CD14-positive monocyte (primary cell): ENCODE measurements at regions not wholly inside any gene's neighbourhood (a gene's known extent, or its start where the extent isn't known, plus 50 kb on each side); places are given as distances from the start of the nearest gene placed in this dataset.

Experiments used
- DNase-seq, 3 donors: peaks; one replicate each; pipeline ENCODE4 v3.0.0-alpha.2; 2011 to 2022
- H2AFZ ChIP-seq: 2 replicates; pipeline ENCODE4 v1.6.0; 2012; ENCODE audit warnings: mild to moderate bottlenecking, low read depth, low read length, inconsistent platforms; ENCODE audit not compliant: insufficient read depth, poor library complexity, severe bottlenecking
- H3K27ac ChIP-seq, 2 donors: 1 replicate in 1 of 2; 2 replicates in 1 of 2; pipeline ENCODE4 v1.5.1; 2012 to 2013; ENCODE audit warnings: low read length in 2 of 2, control low read depth in 1 of 2, inconsistent platforms in 1 of 2, low read depth in 1 of 2, mild to moderate bottlenecking in 1 of 2
- H3K27me3 ChIP-seq, 2 donors: one replicate each; pipeline versions ENCODE4 v1.6.0 to v1.6.1; 2011 to 2013; ENCODE audit warnings: low read length in 2 of 2; ENCODE audit not compliant: control insufficient read depth in 2 of 2, insufficient read depth in 2 of 2
- H3K36me3 ChIP-seq, 2 donors: replicated peaks in 1 of 2; 1 replicate in 1 of 2; 2 replicates in 1 of 2; pipeline versions ENCODE4 v1.5.1 to v1.6.1; 2012 to 2013; ENCODE audit warnings: low read length in 2 of 2, control low read depth in 1 of 2, inconsistent platforms in 1 of 2, mild to moderate bottlenecking in 1 of 2; ENCODE audit not compliant: insufficient read depth in 2 of 2, control insufficient read depth in 1 of 2
- H3K4me1 ChIP-seq, 2 donors: 1 replicate in 1 of 2; 2 replicates in 1 of 2; pipeline versions ENCODE4 v1.5.1 to v1.6.1; 2012 to 2013; ENCODE audit warnings: low read length in 2 of 2, control low read depth in 1 of 2, inconsistent platforms in 1 of 2, mild to moderate bottlenecking in 1 of 2, moderate library complexity in 1 of 2; ENCODE audit not compliant: insufficient read depth in 2 of 2, control insufficient read depth in 1 of 2
- H3K4me2 ChIP-seq: replicated peaks from 2 replicates; pipeline ENCODE3; 2012; ENCODE audit warnings: low read length, moderate library complexity, mild to moderate bottlenecking; ENCODE audit not compliant: poor library complexity, severe bottlenecking; ENCODE audit errors: extremely low read depth
- H3K4me3 ChIP-seq, 3 experiments: fragments of 200-600 bp in 1 of 3; sonication (generic) in 1 of 3; replicated peaks in 1 of 3; 1 replicate in 2 of 3; 2 replicates in 1 of 3; pipeline ENCODE4 v1.5.1; 2011 to 2013; ENCODE audit warnings: low read length in 3 of 3, mild to moderate bottlenecking in 3 of 3, control low read depth in 2 of 3, low read depth in 2 of 3, inconsistent platforms in 1 of 3, moderate library complexity in 1 of 3
- H3K79me2 ChIP-seq: 2 replicates; pipeline ENCODE4 v1.6.0; 2012; ENCODE audit warnings: mild to moderate bottlenecking, control low read depth, inconsistent platforms, low read length, moderate library complexity; ENCODE audit not compliant: insufficient read depth
- H3K9ac ChIP-seq: 2 replicates; pipeline ENCODE4 v1.6.0; 2017; ENCODE audit warnings: low read length, mild to moderate bottlenecking; ENCODE audit not compliant: insufficient read depth, poor library complexity, severe bottlenecking
- H3K9me3 ChIP-seq, 2 donors: replicated peaks in 1 of 2; 1 replicate in 1 of 2; 2 replicates in 1 of 2; pipeline versions ENCODE4 v1.5.1 to v1.6.1; 2012 to 2013; ENCODE audit warnings: low read length in 2 of 2, control low read depth in 1 of 2; ENCODE audit not compliant: control insufficient read depth in 1 of 2, insufficient read depth in 1 of 2
- H4K20me1 ChIP-seq: 2 replicates; pipeline ENCODE4 v1.6.0; 2012; ENCODE audit warnings: mild to moderate bottlenecking, low read length, control low read depth, moderate library complexity; ENCODE audit not compliant: insufficient read depth
- H3K27ac Mint-ChIP-seq, 7 donors: one replicate each; pipeline ENCODE4 v1.8.0; 2020; ENCODE audit warnings: mild to moderate bottlenecking in 7 of 7, mixed read lengths in 7 of 7, moderate library complexity in 6 of 7, inconsistent platforms in 2 of 7
- H3K27me3 Mint-ChIP-seq, 3 donors: one replicate each; pipeline ENCODE4 v1.8.0; 2021 to 2022; ENCODE audit warnings: low read depth in 3 of 3, mild to moderate bottlenecking in 3 of 3, mixed read lengths in 3 of 3, moderate library complexity in 3 of 3, inconsistent platforms in 1 of 3
- H3K36me3 Mint-ChIP-seq, 2 donors: one replicate each; pipeline ENCODE4 v1.8.0; 2020; ENCODE audit warnings: mixed read lengths in 2 of 2, inconsistent platforms in 1 of 2, mild to moderate bottlenecking in 1 of 2
- H3K4me1 Mint-ChIP-seq: one replicate; pipeline ENCODE4 v1.8.0; 2020; ENCODE audit warnings: mild to moderate bottlenecking, mixed read lengths
- H3K4me3 Mint-ChIP-seq, 2 donors: one replicate each; pipeline ENCODE4 v1.8.0; 2020; ENCODE audit warnings: mild to moderate bottlenecking in 2 of 2, mixed read lengths in 2 of 2, moderate library complexity in 1 of 2
- H3K9me3 Mint-ChIP-seq, 7 donors: one replicate each; pipeline ENCODE4 v1.8.0; 2020 to 2022; ENCODE audit warnings: mixed read lengths in 7 of 7, mild to moderate bottlenecking in 6 of 7, moderate library complexity in 6 of 7, inconsistent platforms in 2 of 7
- WGBS: methylation state at CpG from one replicate; pipeline ENCODE4 v1.1.5; 2013; ENCODE audit warnings: missing lambda C conversion rate; ENCODE audit not compliant: insufficient coverage; 5-methylcytosine and 5-hydroxymethylcytosine counted together
- intact Hi-C, 2 donors: fragments of 100-400 bp; cut with micrococcal nuclease; formaldehyde crosslinking; loops; one replicate each; pipeline versions ENCODE4 v1.15.0 to v1.15.1; 2023
- TF ChIP-seq, protein P1 (sequence below): fragments of 200-600 bp; IDR thresholded peaks from one replicate; pipeline ENCODE4 v1.8.0; 2022; ENCODE audit warnings: antibody characterized with exemption, mild to moderate bottlenecking

DNA sequence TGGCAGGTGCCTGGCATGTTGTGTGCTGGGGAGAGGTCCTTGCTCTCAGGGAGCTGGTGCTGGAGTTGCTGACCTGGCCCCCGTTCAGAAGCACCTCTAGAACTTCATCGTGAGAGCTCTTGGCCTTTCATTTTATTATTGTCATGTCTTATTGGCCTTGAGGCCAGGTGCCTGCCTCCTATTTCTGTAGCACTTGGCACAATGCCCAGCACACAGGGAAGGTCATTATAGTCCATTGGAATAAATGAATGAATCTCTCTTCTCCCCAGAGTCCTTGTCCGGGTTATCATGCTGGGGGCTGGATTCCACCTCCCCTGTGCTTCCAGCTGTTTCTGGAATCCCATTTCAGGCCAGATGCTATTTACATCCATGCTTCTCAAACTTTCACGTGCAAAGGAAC lies 169.2 kb downstream of the HAPSTR1 start:
- no peak overlapping the region for H2AFZ ChIP-seq
- no peaks in the 10 kb centered on the region for H3K9me3 ChIP-seq
- no peak overlapping the region for H3K4me2 ChIP-seq
- H4K20me1 ChIP-seq, result no peaks in the 10 kb centered on the region
- Mint-ChIP-seq H3K27ac (no peak overlapping the region), H3K36me3 (no peaks in the 10 kb centered on the region), H3K9me3 (peaks cover 0 to 1% (median 0%) of the 10 kb centered on the region in 7 donors), H3K27me3 (peaks cover 7 to 15% (median 15%) of the 10 kb centered on the region in 3 donors), H3K4me3 (no peak overlapping the region), H3K4me1 (peaks cover 10% of the 10 kb centered on the region)
- DNase-seq, result no peak
- no peaks in the 10 kb centered on the region for H3K36me3 ChIP-seq
- H3K27me3 ChIP-seq, result peaks cover 0 to 1% of the 10 kb centered on the region in 2 donors
- no peak overlapping the region for H3K27ac ChIP-seq
- TF ChIP-seq, protein P1, sequence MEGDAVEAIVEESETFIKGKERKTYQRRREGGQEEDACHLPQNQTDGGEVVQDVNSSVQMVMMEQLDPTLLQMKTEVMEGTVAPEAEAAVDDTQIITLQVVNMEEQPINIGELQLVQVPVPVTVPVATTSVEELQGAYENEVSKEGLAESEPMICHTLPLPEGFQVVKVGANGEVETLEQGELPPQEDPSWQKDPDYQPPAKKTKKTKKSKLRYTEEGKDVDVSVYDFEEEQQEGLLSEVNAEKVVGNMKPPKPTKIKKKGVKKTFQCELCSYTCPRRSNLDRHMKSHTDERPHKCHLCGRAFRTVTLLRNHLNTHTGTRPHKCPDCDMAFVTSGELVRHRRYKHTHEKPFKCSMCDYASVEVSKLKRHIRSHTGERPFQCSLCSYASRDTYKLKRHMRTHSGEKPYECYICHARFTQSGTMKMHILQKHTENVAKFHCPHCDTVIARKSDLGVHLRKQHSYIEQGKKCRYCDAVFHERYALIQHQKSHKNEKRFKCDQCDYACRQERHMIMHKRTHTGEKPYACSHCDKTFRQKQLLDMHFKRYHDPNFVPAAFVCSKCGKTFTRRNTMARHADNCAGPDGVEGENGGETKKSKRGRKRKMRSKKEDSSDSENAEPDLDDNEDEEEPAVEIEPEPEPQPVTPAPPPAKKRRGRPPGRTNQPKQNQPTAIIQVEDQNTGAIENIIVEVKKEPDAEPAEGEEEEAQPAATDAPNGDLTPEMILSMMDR, result no peak
- H3K4me3 ChIP-seq, result no peak overlapping the region
- H3K4me1 ChIP-seq, result no peaks in the 10 kb centered on the region
- no peak overlapping the region for H3K9ac ChIP-seq
- intact Hi-C loops, result no loop called here
- no peaks in the 10 kb centered on the region for H3K79me2 ChIP-seq
- WGBS, result 93% methylated on average over 4 of the region's 4 CpGs

DNA sequence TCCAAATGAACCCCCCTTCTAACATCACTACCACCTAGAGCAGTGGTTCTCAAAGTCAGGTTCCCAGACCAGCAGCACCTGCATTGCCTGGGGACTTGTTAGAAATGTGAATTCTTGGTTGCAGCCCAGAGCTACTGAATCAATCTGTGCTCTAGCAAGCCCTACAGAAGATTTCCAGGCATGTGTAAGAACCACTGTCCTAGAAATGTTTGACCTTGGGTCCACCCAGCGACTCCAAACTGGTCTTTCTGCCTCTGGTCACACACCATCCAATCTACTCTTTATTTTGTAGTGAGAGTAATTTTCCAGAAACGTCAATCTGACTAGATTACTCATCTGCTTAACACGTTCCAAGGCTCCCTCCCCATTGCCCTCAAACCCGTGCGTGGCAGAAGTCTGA lies 169.9 kb downstream of the HAPSTR1 start:
- Histone ChIP-seq H4K20me1 (no peaks in the 10 kb centered on the region), H3K36me3 (no peaks in the 10 kb centered on the region), H3K79me2 (no peaks in the 10 kb centered on the region), H3K4me1 (no peaks in the 10 kb centered on the region), H3K4me3 (no peak overlapping the region), H3K9ac (no peak overlapping the region), H3K9me3 (no peaks in the 10 kb centered on the region), H2AFZ (no peak overlapping the region), H3K27ac (no peak overlapping the region), H3K27me3 (peaks cover 0 to 3% of the 10 kb centered on the region in 2 donors), H3K4me2 (no peak overlapping the region)
- peaks cover 7 to 15% (median 14%) of the 10 kb centered on the region in 3 donors for H3K27me3 Mint-ChIP-seq
- no peak for DNase-seq
- intact Hi-C loops, result no loop called here
- no peaks in the 10 kb centered on the region for H3K36me3 Mint-ChIP-seq
- no peak overlapping the region for H3K27ac Mint-ChIP-seq
- WGBS, result 70% methylated on average over 3 of the region's 5 CpGs
- TF ChIP-seq, protein P1, result no peak
- H3K4me1 Mint-ChIP-seq, result peaks cover 10% of the 10 kb centered on the region
- peaks cover 0 to 2% (median 0%) of the 10 kb centered on the region in 7 donors for H3K9me3 Mint-ChIP-seq
- no peak overlapping the region for H3K4me3 Mint-ChIP-seq
